Neural progenitor cell (in vitro differentiated cells): ENCODE measurements at regions not wholly inside any gene's neighbourhood (a gene's known extent, or its start where the extent isn't known, plus 50 kb on each side); places are given as distances from the start of the nearest gene placed in this dataset.

Source experiments
- DNase-seq: peaks from one replicate; pipeline ENCODE4 v3.0.0-alpha.2; 2016; ENCODE audit warnings: low spot score
- H2AFZ ChIP-seq: fragments of 200-600 bp; sonication (generic); replicated peaks from 2 replicates; pipeline ENCODE4 v1.6.1; 2016; ENCODE audit warnings: antibody characterized with exemption
- H3F3A ChIP-seq: fragments of 200-600 bp; sonication (generic); 2 replicates; pipeline ENCODE4 v1.6.1; 2016; ENCODE audit warnings: antibody characterized with exemption, low read depth
- H3K27ac ChIP-seq: fragments of 200-600 bp; sonication (generic); 2 replicates; pipeline ENCODE4 v1.5.1; 2016; ENCODE audit warnings: mild to moderate bottlenecking
- H3K27me3 ChIP-seq: fragments of 200-600 bp; sonication (generic); 2 replicates; pipeline ENCODE4 v1.6.1; 2016; ENCODE audit warnings: mild to moderate bottlenecking, moderate library complexity
- H3K36me3 ChIP-seq: fragments of 200-600 bp; sonication (generic); 2 replicates; pipeline ENCODE4 v1.5.1; 2016
- H3K4me1 ChIP-seq: fragments of 200-600 bp; sonication (generic); 2 replicates; pipeline ENCODE4 v1.6.1; 2016; ENCODE audit warnings: mixed run types
- H3K4me2 ChIP-seq: fragments of 200-600 bp; sonication (generic); 2 replicates; pipeline ENCODE4 v1.6.1; 2016
- H3K4me3 ChIP-seq: fragments of 200-600 bp; sonication (generic); 2 replicates; pipeline ENCODE4 v1.5.1; 2016
- H3K79me2 ChIP-seq: fragments of 200-600 bp; sonication (generic); 2 replicates; pipeline ENCODE4 v1.6.1; 2016; ENCODE audit warnings: low read depth
- H3K9ac ChIP-seq: fragments of 200-600 bp; sonication (generic); 2 replicates; pipeline ENCODE4 v1.6.1; 2016
- H3K9me3 ChIP-seq: fragments of 200-600 bp; sonication (generic); 2 replicates; pipeline ENCODE4 v1.5.1; 2016; ENCODE audit warnings: low read depth
- H4K20me1 ChIP-seq: fragments of 200-600 bp; sonication (generic); 2 replicates; pipeline ENCODE4 v1.6.1; 2016; ENCODE audit warnings: low read depth
- H3K27ac Mint-ChIP-seq: 3 replicates; pipeline ENCODE4 v1.8.0; 2021; ENCODE audit warnings: mixed read lengths
- H3K27me3 Mint-ChIP-seq: 2 replicates; pipeline ENCODE4 v1.8.0; 2022; ENCODE audit warnings: low read depth, mild to moderate bottlenecking, inconsistent platforms, moderate library complexity, mixed read lengths; ENCODE audit not compliant: insufficient read depth
- H3K36me3 Mint-ChIP-seq: 3 replicates; pipeline ENCODE4 v1.8.0; 2021; ENCODE audit warnings: mixed read lengths
- H3K4me1 Mint-ChIP-seq: 3 replicates; pipeline ENCODE4 v1.8.0; 2021; ENCODE audit warnings: mixed read lengths
- H3K4me3 Mint-ChIP-seq: 3 replicates; pipeline ENCODE4 v1.8.0; 2021; ENCODE audit warnings: mild to moderate bottlenecking, moderate library complexity, mixed read lengths
- H3K9me3 Mint-ChIP-seq: 3 replicates; pipeline ENCODE4 v1.8.0; 2020; ENCODE audit warnings: mixed read lengths
- EZH2 ChIP-seq: fragments of 200-600 bp; sonication (generic); IDR thresholded peaks from 2 replicates; pipeline ENCODE4 v1.6.1; 2017; ENCODE audit warnings: antibody characterized with exemption, mild to moderate bottlenecking, moderate library complexity
- EZH2phosphoT487 ChIP-seq: fragments of 200-600 bp; sonication (generic); IDR thresholded peaks from 2 replicates; pipeline ENCODE4 v1.6.1; 2017; ENCODE audit warnings: antibody characterized with exemption
- TF ChIP-seq, protein P1 (sequence below): fragments of 200-600 bp; sonication (generic); IDR thresholded peaks from 2 replicates; pipeline ENCODE4 v1.5.1; 2017; ENCODE audit warnings: antibody characterized with exemption, mild to moderate bottlenecking

- Mint-ChIP-seq H3K4me3 (no peak overlapping the region), H3K4me1 (no peaks in the 10 kb centered on the region), H3K9me3 (no peaks in the 10 kb centered on the region), H3K27ac (peak overlapping the region; percentile 22), H3K36me3 (no peaks in the 10 kb centered on the region), H3K27me3 (peaks cover 2% of the 10 kb centered on the region)
- Histone ChIP-seq H3K79me2 (no peaks in the 10 kb centered on the region), H3F3A (no peaks in the 10 kb centered on the region), H3K4me2 (no peak overlapping the region), H3K4me3 (no peak overlapping the region), H3K9ac (no peak overlapping the region), H2AFZ (no peak overlapping the region), H3K4me1 (no peaks in the 10 kb centered on the region), H3K36me3 (no peaks in the 10 kb centered on the region), H3K27ac (no peak overlapping the region), H3K27me3 (peaks cover 3% of the 10 kb centered on the region), H3K9me3 (no peaks in the 10 kb centered on the region), H4K20me1 (no peaks in the 10 kb centered on the region)
- no peak for DNase-seq
- TF ChIP-seq EZH2phosphoT487: no peak
- TF ChIP-seq EZH2: no peak
- TF ChIP-seq, protein P1, sequence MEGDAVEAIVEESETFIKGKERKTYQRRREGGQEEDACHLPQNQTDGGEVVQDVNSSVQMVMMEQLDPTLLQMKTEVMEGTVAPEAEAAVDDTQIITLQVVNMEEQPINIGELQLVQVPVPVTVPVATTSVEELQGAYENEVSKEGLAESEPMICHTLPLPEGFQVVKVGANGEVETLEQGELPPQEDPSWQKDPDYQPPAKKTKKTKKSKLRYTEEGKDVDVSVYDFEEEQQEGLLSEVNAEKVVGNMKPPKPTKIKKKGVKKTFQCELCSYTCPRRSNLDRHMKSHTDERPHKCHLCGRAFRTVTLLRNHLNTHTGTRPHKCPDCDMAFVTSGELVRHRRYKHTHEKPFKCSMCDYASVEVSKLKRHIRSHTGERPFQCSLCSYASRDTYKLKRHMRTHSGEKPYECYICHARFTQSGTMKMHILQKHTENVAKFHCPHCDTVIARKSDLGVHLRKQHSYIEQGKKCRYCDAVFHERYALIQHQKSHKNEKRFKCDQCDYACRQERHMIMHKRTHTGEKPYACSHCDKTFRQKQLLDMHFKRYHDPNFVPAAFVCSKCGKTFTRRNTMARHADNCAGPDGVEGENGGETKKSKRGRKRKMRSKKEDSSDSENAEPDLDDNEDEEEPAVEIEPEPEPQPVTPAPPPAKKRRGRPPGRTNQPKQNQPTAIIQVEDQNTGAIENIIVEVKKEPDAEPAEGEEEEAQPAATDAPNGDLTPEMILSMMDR: no peak
Observed at GRCh38 chr7:32214913-32215312, 144.7 kb upstream of the PDE1C start.

DNA sequence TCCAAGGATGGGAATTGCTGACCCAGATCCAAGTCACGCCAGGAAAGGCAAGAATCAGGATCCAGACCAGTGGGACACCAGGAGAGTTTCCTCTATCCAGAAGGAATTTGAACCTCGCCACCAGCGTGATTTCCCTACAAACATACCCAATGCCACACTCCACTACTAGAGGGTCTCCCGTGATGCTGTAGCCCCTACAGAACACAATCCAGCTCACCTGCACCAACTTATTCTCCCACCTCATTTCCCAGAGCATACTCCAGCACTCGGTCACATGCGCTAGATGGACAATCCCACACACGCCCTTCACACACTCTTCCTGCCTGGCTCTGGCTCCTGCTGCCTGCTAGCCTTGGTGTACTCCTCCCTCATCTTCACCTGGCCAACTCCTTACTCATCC, 142.1 kb upstream of the PDE1C start:
- H3K27ac Mint-ChIP-seq: no peak overlapping the region
- H3K4me3 Mint-ChIP-seq: no peak overlapping the region
- Histone ChIP-seq H3K79me2 (no peaks in the 10 kb centered on the region), H3F3A (no peaks in the 10 kb centered on the region), H3K36me3 (no peaks in the 10 kb centered on the region), H4K20me1 (no peaks in the 10 kb centered on the region), H3K27me3 (peaks cover 27% of the 10 kb centered on the region), H3K4me3 (no peak overlapping the region), H3K4me2 (no peak overlapping the region), H3K9ac (no peak overlapping the region), H2AFZ (no peak overlapping the region), H3K27ac (no peak overlapping the region), H3K4me1 (no peaks in the 10 kb centered on the region), H3K9me3 (no peaks in the 10 kb centered on the region)
- no peaks in the 10 kb centered on the region for H3K27me3 Mint-ChIP-seq
- no peak for TF ChIP-seq EZH2phosphoT487
- no peak for TF ChIP-seq EZH2
- TF ChIP-seq, protein P1: no peak
- H3K4me1 Mint-ChIP-seq: no peaks in the 10 kb centered on the region
- H3K36me3 Mint-ChIP-seq: no peaks in the 10 kb centered on the region
- no peak for DNase-seq
- H3K9me3 Mint-ChIP-seq: no peaks in the 10 kb centered on the region

- no peaks in the 10 kb centered on the region for H3K79me2 ChIP-seq
Observed at GRCh38 chr7:32206987-32207386, 136.8 kb upstream of the PDE1C start.

More at GRCh38 chr7:32206987-32207386, 136.8 kb upstream of the PDE1C start:
- H3K27ac ChIP-seq: no peak overlapping the region
- H3K9me3 Mint-ChIP-seq: peaks cover 4% of the 10 kb centered on the region
- no peak overlapping the region for H2AFZ ChIP-seq
- H3K4me2 ChIP-seq: no peak overlapping the region
- no peaks in the 10 kb centered on the region for H3K4me1 ChIP-seq
- no peak overlapping the region for H3K27ac Mint-ChIP-seq
- H3K27me3 ChIP-seq: peaks cover 37% of the 10 kb centered on the region
- H3K9ac ChIP-seq: no peak overlapping the region
- H3K4me3 Mint-ChIP-seq: no peak overlapping the region
- no peaks in the 10 kb centered on the region for H3K36me3 Mint-ChIP-seq
- H3K9me3 ChIP-seq: no peaks in the 10 kb centered on the region
- no peak overlapping the region for H3K4me3 ChIP-seq
- H4K20me1 ChIP-seq: no peaks in the 10 kb centered on the region
- TF ChIP-seq EZH2 (no peak), EZH2phosphoT487 (no peak)
- TF ChIP-seq, protein P1: peak; percentile 60
- no peaks in the 10 kb centered on the region for H3K36me3 ChIP-seq
- peak; percentile 69 for DNase-seq
- H3K27me3 Mint-ChIP-seq: peaks cover 10% of the 10 kb centered on the region
- H3K4me1 Mint-ChIP-seq: peaks cover 14% of the 10 kb centered on the region
- H3F3A ChIP-seq: no peaks in the 10 kb centered on the region
